Loucy (cell line): ENCODE measurements at regions not wholly inside any gene's neighbourhood (a gene's known extent, or its start where the extent isn't known, plus 50 kb on each side); places are given as distances from the start of the nearest gene placed in this dataset.

Experiments
- EZH2phosphoT487 ChIP-seq: fragments of 200-600 bp; IDR thresholded peaks from 2 replicates; pipeline ENCODE4 v1.6.1; 2018; ENCODE audit warnings: antibody characterized with exemption, mild to moderate bottlenecking, moderate library complexity, borderline replicate concordance
- TF ChIP-seq, protein P1 (sequence below): fragments of 200-600 bp; sonication (generic); conservative IDR thresholded peaks from 2 replicates; pipeline ENCODE4 v1.5.1; 2014; ENCODE audit warnings: mild to moderate bottlenecking, antibody characterized with exemption, low read length

GRCh38 chr12:107859367-107859766, 84.9 kb downstream of the ASCL4 start:
- TF ChIP-seq, protein P1, sequence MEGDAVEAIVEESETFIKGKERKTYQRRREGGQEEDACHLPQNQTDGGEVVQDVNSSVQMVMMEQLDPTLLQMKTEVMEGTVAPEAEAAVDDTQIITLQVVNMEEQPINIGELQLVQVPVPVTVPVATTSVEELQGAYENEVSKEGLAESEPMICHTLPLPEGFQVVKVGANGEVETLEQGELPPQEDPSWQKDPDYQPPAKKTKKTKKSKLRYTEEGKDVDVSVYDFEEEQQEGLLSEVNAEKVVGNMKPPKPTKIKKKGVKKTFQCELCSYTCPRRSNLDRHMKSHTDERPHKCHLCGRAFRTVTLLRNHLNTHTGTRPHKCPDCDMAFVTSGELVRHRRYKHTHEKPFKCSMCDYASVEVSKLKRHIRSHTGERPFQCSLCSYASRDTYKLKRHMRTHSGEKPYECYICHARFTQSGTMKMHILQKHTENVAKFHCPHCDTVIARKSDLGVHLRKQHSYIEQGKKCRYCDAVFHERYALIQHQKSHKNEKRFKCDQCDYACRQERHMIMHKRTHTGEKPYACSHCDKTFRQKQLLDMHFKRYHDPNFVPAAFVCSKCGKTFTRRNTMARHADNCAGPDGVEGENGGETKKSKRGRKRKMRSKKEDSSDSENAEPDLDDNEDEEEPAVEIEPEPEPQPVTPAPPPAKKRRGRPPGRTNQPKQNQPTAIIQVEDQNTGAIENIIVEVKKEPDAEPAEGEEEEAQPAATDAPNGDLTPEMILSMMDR = no peak
- no peak for TF ChIP-seq EZH2phosphoT487
